ENCODE measurements at regions not wholly inside any gene's neighbourhood (a gene's known extent, or its start where the extent isn't known, plus 50 kb on each side); places are given as distances from the start of the nearest gene placed in this dataset.
"Not testable (repeated sequence)": the region's sequence is repeated elsewhere in the genome, so short reads cannot be mapped to it uniquely, and the experiment has no call there.

GRCh38 chr11:92053216-92053615, 171.4 kb upstream of the FAT3 start:
- peaks cover 8 to 11% of the 10 kb centered on the region in 2 donors for H3K9me3 Mint-ChIP-seq

DNA sequence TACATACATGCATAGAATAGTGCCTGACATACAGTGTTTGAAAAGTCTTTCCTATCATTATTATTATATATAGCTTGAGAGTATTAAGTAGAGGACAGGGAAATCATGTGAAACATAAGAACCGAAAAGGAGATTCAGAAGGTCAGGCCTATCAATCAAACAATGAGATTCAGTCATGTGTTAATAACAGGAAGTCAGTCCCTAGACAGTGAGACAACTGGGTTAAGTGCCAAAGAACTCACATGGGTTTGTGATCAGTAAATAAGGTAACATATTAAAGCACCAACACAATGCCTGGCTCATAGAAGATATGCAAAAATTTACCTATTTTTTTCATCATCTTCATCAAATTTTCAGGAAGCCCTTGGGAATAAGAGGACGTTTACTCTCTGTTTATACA, 174.3 kb upstream of the FAT3 start:
- DNase-seq, result no peak
- Mint-ChIP-seq H3K4me3 (no peak overlapping the region), H3K9me3 (peaks cover 2 to 8% of the 10 kb centered on the region in 2 donors), H3K36me3 (ENCODE audit: insufficient read depth in 2 of 2) (no peaks in the 10 kb centered on the region), H3K4me1 (ENCODE audit: low read depth) (no peaks in the 10 kb centered on the region), H3K27me3 (ENCODE audit: low read depth) (no peaks in the 10 kb centered on the region), H3K27ac (no peak overlapping the region)
- no peak for ATAC-seq (replicated peaks in 1 of 2)

More at GRCh38 chr11:92053216-92053615, 171.4 kb upstream of the FAT3 start:
- Mint-ChIP-seq H3K4me1 (ENCODE audit: low read depth) (no peaks in the 10 kb centered on the region), H3K27ac (no peak overlapping the region), H3K27me3 (ENCODE audit: low read depth) (no peaks in the 10 kb centered on the region), H3K36me3 (ENCODE audit: insufficient read depth in 2 of 2) (no peaks in the 10 kb centered on the region), H3K4me3 (no peak overlapping the region)
- ATAC-seq (replicated peaks in 1 of 2), result no peak
- no peak for DNase-seq

DNA sequence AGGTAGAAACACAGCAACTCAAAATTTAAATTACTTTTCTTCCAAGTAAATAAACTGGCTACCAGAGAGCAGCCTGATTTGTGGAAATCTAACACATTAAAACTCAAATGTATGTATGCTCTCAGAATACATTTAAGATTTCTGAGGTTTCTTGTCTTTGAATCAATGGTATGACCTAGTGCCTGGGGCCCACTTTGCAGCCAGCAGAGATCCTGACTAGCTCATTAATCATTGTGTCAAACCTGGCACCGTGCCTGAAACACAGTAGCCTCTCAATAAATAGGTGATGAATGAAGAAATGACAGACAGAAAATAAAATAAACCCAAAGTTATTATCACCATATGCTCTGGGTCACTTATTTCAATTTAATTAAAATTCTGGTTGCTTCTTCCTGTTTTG, 176.2 kb upstream of the FAT3 start:
- no peak for ATAC-seq (replicated peaks in 1 of 2)
- H3K27ac Mint-ChIP-seq, result no peak overlapping the region
- H3K4me1 Mint-ChIP-seq (ENCODE audit: low read depth), result no peaks in the 10 kb centered on the region
- H3K27me3 Mint-ChIP-seq (ENCODE audit: low read depth), result no peaks in the 10 kb centered on the region
- no peak overlapping the region for H3K4me3 Mint-ChIP-seq
- no peaks in the 10 kb centered on the region for H3K36me3 Mint-ChIP-seq (ENCODE audit: insufficient read depth in 2 of 2)
- DNase-seq, result no peak
- H3K9me3 Mint-ChIP-seq, result peaks cover 4 to 8% of the 10 kb centered on the region in 2 donors

GRCh38 chr11:92046103-92046502, 178.5 kb upstream of the FAT3 start:
- Mint-ChIP-seq H3K36me3 (ENCODE audit: insufficient read depth in 2 of 2) (no peaks in the 10 kb centered on the region), H3K27me3 (ENCODE audit: low read depth) (no peaks in the 10 kb centered on the region), H3K27ac (no peak overlapping the region), H3K4me3 (no peak overlapping the region), H3K4me1 (ENCODE audit: low read depth) (no peaks in the 10 kb centered on the region), H3K9me3 (peaks cover 4 to 5% of the 10 kb centered on the region in 2 donors)
- no peak for DNase-seq
- no peak for ATAC-seq (replicated peaks in 1 of 2)

- Mint-ChIP-seq H3K4me3 (no peak overlapping the region), H3K27me3 (ENCODE audit: low read depth) (no peaks in the 10 kb centered on the region), H3K4me1 (ENCODE audit: low read depth) (no peaks in the 10 kb centered on the region), H3K36me3 (ENCODE audit: insufficient read depth in 2 of 2) (no peaks in the 10 kb centered on the region), H3K9me3 (peaks cover 5 to 6% of the 10 kb centered on the region in 2 donors), H3K27ac (no peak overlapping the region)
- ATAC-seq (replicated peaks in 1 of 2) (no peak), DNase-seq (no peak)
Observed at GRCh38 chr11:92045301-92045700, 179.3 kb upstream of the FAT3 start.

GRCh38 chr11:92035488-92035887, 189.1 kb upstream of the FAT3 start:
- Mint-ChIP-seq H3K9me3 (peaks cover 5 to 8% of the 10 kb centered on the region in 2 donors), H3K36me3 (ENCODE audit: insufficient read depth in 2 of 2) (no peaks in the 10 kb centered on the region), H3K27me3 (ENCODE audit: low read depth) (no peaks in the 10 kb centered on the region), H3K4me1 (ENCODE audit: low read depth) (no peaks in the 10 kb centered on the region), H3K4me3 (no peak overlapping the region), H3K27ac (no peak overlapping the region)
- no peak for DNase-seq
- no peak for ATAC-seq (replicated peaks in 1 of 2)

DNA sequence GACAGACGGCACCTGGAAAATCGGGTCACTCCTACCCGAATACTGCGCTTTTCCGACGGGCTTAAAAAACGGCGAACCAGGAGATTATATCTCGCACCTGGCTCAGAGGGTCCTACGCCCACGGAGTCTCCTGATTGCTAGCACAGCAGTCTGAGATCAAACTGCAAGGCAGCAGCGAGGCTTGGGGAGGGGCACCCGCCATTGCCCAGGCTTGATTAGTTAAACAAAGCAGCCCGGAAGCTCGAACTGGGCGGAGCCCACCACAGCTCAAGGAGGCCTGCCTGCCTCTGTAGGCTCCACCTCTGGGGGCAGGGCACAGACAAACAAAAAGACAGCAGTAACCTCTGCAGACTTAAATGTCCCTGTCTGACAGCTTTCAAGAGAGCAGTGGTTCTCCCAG, 197.5 kb upstream of the FAT3 start:
- not testable (repeated sequence) for H3K36me3 Mint-ChIP-seq (ENCODE audit: insufficient read depth in 2 of 2); DNase-seq; H3K27me3 Mint-ChIP-seq (ENCODE audit: low read depth); H3K4me3 Mint-ChIP-seq; H3K9me3 Mint-ChIP-seq; ATAC-seq (replicated peaks in 1 of 2); H3K4me1 Mint-ChIP-seq (ENCODE audit: low read depth); H3K27ac Mint-ChIP-seq

- no peaks in the 10 kb centered on the region for H3K4me1 Mint-ChIP-seq (ENCODE audit: low read depth)
- H3K9me3 Mint-ChIP-seq, result peaks cover 4 to 5% of the 10 kb centered on the region in 2 donors
- no peak overlapping the region for H3K4me3 Mint-ChIP-seq
- peaks cover 1 to 2% of the 10 kb centered on the region in 2 donors for H3K36me3 Mint-ChIP-seq (ENCODE audit: insufficient read depth in 2 of 2)
- ATAC-seq (replicated peaks in 1 of 2) (no peak), DNase-seq (no peak)
- no peak overlapping the region for H3K27ac Mint-ChIP-seq
- no peaks in the 10 kb centered on the region for H3K27me3 Mint-ChIP-seq (ENCODE audit: low read depth)
Observed at GRCh38 chr11:92026664-92027063, 198.0 kb upstream of the FAT3 start.

- Mint-ChIP-seq H3K4me1 (ENCODE audit: low read depth) (no peaks in the 10 kb centered on the region), H3K27ac (no peak overlapping the region), H3K4me3 (no peak overlapping the region), H3K9me3 (peaks cover 4 to 5% of the 10 kb centered on the region in 2 donors), H3K36me3 (ENCODE audit: insufficient read depth in 2 of 2) (peaks cover 1 to 2% of the 10 kb centered on the region in 2 donors), H3K27me3 (ENCODE audit: low read depth) (no peaks in the 10 kb centered on the region)
- no peak for ATAC-seq (replicated peaks in 1 of 2)
- DNase-seq, result no peak
Observed at GRCh38 chr11:92024788-92025187, 199.8 kb upstream of the FAT3 start.

DNA sequence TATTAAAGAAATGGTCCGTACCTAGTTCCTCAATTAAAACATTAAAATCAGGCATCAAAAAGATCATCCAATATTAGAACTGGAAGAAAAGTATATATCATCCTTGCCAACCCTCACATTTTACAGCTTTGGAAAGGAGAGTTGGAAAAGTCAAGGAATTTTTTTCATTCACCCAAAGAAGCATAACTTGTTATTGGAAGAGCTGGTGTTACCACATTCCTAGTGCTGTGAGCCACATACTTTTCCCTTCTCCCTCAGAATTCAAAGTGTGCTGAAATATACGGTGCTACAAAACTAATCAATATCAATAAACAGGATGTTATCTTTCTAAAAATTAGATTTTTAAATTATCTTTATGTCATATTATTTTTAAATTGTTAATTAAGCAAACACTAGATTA, 202.1 kb upstream of the FAT3 start:
- peaks cover 5 to 9% of the 10 kb centered on the region in 2 donors for H3K9me3 Mint-ChIP-seq
- ATAC-seq (replicated peaks in 1 of 2) (no peak), DNase-seq (no peak)
- H3K27ac Mint-ChIP-seq, result no peak overlapping the region
- H3K27me3 Mint-ChIP-seq (ENCODE audit: low read depth), result no peaks in the 10 kb centered on the region
- peaks cover 1 to 2% of the 10 kb centered on the region in 2 donors for H3K36me3 Mint-ChIP-seq (ENCODE audit: insufficient read depth in 2 of 2)
- no peak overlapping the region for H3K4me3 Mint-ChIP-seq
- H3K4me1 Mint-ChIP-seq (ENCODE audit: low read depth), result no peaks in the 10 kb centered on the region

DNA sequence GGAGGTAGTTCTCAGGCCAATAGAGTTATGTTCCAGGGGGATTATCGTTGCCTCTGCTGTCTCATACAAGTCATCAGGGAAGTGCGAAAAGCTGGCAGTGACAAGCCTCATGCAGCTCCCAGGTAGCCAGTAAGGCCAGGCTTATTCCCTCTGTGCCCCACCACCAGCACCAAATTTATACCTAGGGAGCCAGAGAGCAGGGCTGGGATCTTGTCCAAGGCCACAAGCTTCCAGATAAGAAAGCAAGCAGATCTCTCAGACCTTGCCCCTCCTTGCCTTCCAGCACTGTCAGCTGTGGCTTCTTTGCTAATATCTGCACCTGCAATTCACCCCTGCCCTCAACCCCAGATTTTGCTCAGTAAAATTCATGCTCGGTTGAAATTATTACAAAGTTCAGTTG, 206.3 kb upstream of the FAT3 start:
- H3K27me3 Mint-ChIP-seq (ENCODE audit: low read depth), result no peaks in the 10 kb centered on the region
- H3K27ac Mint-ChIP-seq, result no peak overlapping the region
- ATAC-seq (replicated peaks in 1 of 2) (no peak), DNase-seq (no peak)
- peaks cover 10 to 13% of the 10 kb centered on the region in 2 donors for H3K9me3 Mint-ChIP-seq
- H3K4me3 Mint-ChIP-seq, result no peak overlapping the region
- peaks cover 1% of the 10 kb centered on the region in 2 donors for H3K36me3 Mint-ChIP-seq (ENCODE audit: insufficient read depth in 2 of 2)
- no peaks in the 10 kb centered on the region for H3K4me1 Mint-ChIP-seq (ENCODE audit: low read depth)

- DNase-seq (no peak), ATAC-seq (replicated peaks in 1 of 2) (no peak)
- Mint-ChIP-seq H3K27ac (no peak overlapping the region), H3K9me3 (peaks cover 6 to 10% of the 10 kb centered on the region in 2 donors), H3K36me3 (ENCODE audit: insufficient read depth in 2 of 2) (peaks cover 0 to under 1% of the 10 kb centered on the region in 2 donors), H3K27me3 (ENCODE audit: low read depth) (no peaks in the 10 kb centered on the region), H3K4me3 (no peak overlapping the region), H3K4me1 (ENCODE audit: low read depth) (no peaks in the 10 kb centered on the region)
Observed at GRCh38 chr11:92008249-92008648, 216.4 kb upstream of the FAT3 start.

GRCh38 chr11:92002568-92002967, 222.1 kb upstream of the FAT3 start:
- DNase-seq, result no peak
- Mint-ChIP-seq H3K27ac (no peak overlapping the region), H3K27me3 (ENCODE audit: low read depth) (no peaks in the 10 kb centered on the region), H3K36me3 (ENCODE audit: insufficient read depth in 2 of 2) (no peaks in the 10 kb centered on the region), H3K4me3 (no peak overlapping the region), H3K9me3 (peaks cover 0 to 4% of the 10 kb centered on the region in 2 donors), H3K4me1 (ENCODE audit: low read depth) (no peaks in the 10 kb centered on the region)
- no peak for ATAC-seq (replicated peaks in 1 of 2)

DNA sequence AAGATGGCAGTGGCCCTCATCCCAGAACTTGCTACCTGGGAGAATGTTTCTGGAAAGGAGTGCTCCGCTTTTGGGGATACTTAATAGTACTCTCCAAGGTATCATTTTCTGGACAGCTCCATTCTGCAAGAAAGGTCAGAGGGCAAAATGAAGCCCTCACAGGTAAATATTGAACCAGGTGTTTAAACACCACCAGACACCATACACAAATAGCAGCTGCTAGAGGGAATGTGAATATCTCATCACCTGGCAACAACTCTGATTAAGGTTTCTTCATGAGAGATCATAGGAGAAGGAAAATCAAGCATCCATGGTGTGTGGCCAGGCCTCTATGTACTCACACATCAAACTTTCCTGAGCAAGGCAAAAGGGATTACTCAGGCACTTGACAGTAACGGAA, 226.1 kb upstream of the FAT3 start:
- Mint-ChIP-seq H3K9me3 (peaks cover 0 to 6% of the 10 kb centered on the region in 2 donors), H3K36me3 (ENCODE audit: insufficient read depth in 2 of 2) (no peaks in the 10 kb centered on the region), H3K4me1 (ENCODE audit: low read depth) (no peaks in the 10 kb centered on the region), H3K27ac (no peak overlapping the region), H3K27me3 (ENCODE audit: low read depth) (no peaks in the 10 kb centered on the region), H3K4me3 (no peak overlapping the region)
- DNase-seq (no peak), ATAC-seq (replicated peaks in 1 of 2) (no peak)

Measured in activated T-cell treated with anti-CD3 and anti-CD28 coated beads, Interleukin-2, amount 50 U/mL, for 72 hours (primary cell).